Spleen (tissue), 7 donors: ENCODE measurements at regions not wholly inside any gene's neighbourhood (a gene's known extent, or its start where the extent isn't known, plus 50 kb on each side); places are given as distances from the start of the nearest gene placed in this dataset.

Experiments
- CTCF ChIP-seq, 11 experiments: fragments of 200-600 bp in 7 of 11; fragments of 450-650 bp in 4 of 11; sonication (generic) in 4 of 11; IDR thresholded peaks in 8 of 11; conservative IDR thresholded peaks in 3 of 11; 1 replicate in 7 of 11; 2 replicates in 4 of 11; pipeline versions ENCODE4 v1.4.0 to v1.8.0; 2016 to 2021; ENCODE audit warnings: antibody characterized with exemption in 11 of 11, inconsistent platforms in 4 of 11, mild to moderate bottlenecking in 1 of 11
- POLR2A ChIP-seq, 3 donors: fragments of 450-650 bp; IDR thresholded peaks; one replicate each; pipeline ENCODE4 v1.5.1; 2017; ENCODE audit warnings: antibody characterized with exemption in 3 of 3, mild to moderate bottlenecking in 1 of 3
- POLR2AphosphoS5 ChIP-seq, 3 donors: sonication (generic); formaldehyde crosslinking; IDR thresholded peaks; one replicate each; pipeline ENCODE4 v1.5.1; 2017; ENCODE audit warnings: antibody characterized with exemption in 3 of 3
- donor health status: DM: no; HTN: no; CAD: no; lungs with moderate emphysema.
- donor health status: DM: no; HTN: no; CAD: no.
- donor health status: DM: no; HTN: no; CAD: no.

GRCh38 chr22:27585141-27585540 lies 216.4 kb downstream of the MN1 start:
- no peak for TF ChIP-seq CTCF (IDR thresholded peaks at IDR 0.05 in 8 of 11, conservative IDR thresholded peaks at IDR 0.05 in 3 of 11)
- TF ChIP-seq POLR2A (IDR thresholded peaks at IDR 0.05), result no peak
- no peak for TF ChIP-seq POLR2AphosphoS5 (IDR thresholded peaks at IDR 0.05)
